H9 (cell line): ENCODE measurements at regions not wholly inside any gene's neighbourhood (a gene's known extent, or its start where the extent isn't known, plus 50 kb on each side); places are given as distances from the start of the nearest gene placed in this dataset.
A peak's percentile ranks its signal among the peaks of the same experiment; 100 is the strongest.

Experiments used
- DNase-seq: peaks from one replicate; pipeline ENCODE4 v3.0.0-alpha.2; 2017
- H2AFZ ChIP-seq: one replicate; pipeline ENCODE4 v1.6.1; 2013; ENCODE audit warnings: mild to moderate bottlenecking, low read length, control low read depth, moderate library complexity
- H2AK5ac ChIP-seq: 2 replicates; pipeline ENCODE4 v1.6.1; 2013; ENCODE audit warnings: low read length, control low read depth, mixed read lengths; ENCODE audit not compliant: insufficient read length
- H2BK120ac ChIP-seq: one replicate; pipeline ENCODE4 v1.6.1; 2013; ENCODE audit warnings: low read depth, mild to moderate bottlenecking, low read length, control low read depth, inconsistent platforms; ENCODE audit not compliant: poor library complexity, severe bottlenecking
- H2BK12ac ChIP-seq: 2 replicates; pipeline ENCODE4 v1.6.1; 2013; ENCODE audit warnings: low read length, control low read depth, mixed read lengths, low read depth; ENCODE audit not compliant: insufficient read length
- H2BK15ac ChIP-seq: 2 replicates; pipeline ENCODE4 v1.6.1; 2013; ENCODE audit warnings: low read depth, low read length, control low read depth
- H2BK20ac ChIP-seq: one replicate; pipeline ENCODE4 v1.6.1; 2013; ENCODE audit warnings: low read depth, mild to moderate bottlenecking, low read length, control low read depth, inconsistent platforms; ENCODE audit not compliant: poor library complexity, severe bottlenecking
- H2BK5ac ChIP-seq: 2 replicates; pipeline ENCODE4 v1.6.1; 2013; ENCODE audit warnings: low read length, control low read depth, mixed read lengths; ENCODE audit not compliant: insufficient read length
- H3K14ac ChIP-seq: 2 replicates; pipeline ENCODE4 v1.6.1; 2013; ENCODE audit warnings: low read length, control low read depth; ENCODE audit not compliant: insufficient read depth
- H3K18ac ChIP-seq: 2 replicates; pipeline ENCODE4 v1.6.1; 2013; ENCODE audit warnings: low read depth, mild to moderate bottlenecking, mixed read lengths, low read length, control low read depth; ENCODE audit not compliant: insufficient read length
- H3K23ac ChIP-seq: 2 replicates; pipeline ENCODE4 v1.6.1; 2013; ENCODE audit warnings: low read length, control low read depth, mixed read lengths, low read depth; ENCODE audit not compliant: insufficient read length
- H3K23me2 ChIP-seq: 2 replicates; pipeline ENCODE4 v1.6.1; 2013; ENCODE audit warnings: low read depth, mild to moderate bottlenecking, mixed read lengths, low read length, control low read depth; ENCODE audit not compliant: insufficient read length, poor library complexity, severe bottlenecking
- H3K27ac ChIP-seq: 2 replicates; pipeline ENCODE4 v1.5.1; 2013; ENCODE audit warnings: low read length, control low read depth, mixed read lengths, low read depth; ENCODE audit not compliant: insufficient read length
- H3K27me3 ChIP-seq: 2 replicates; pipeline ENCODE4 v1.6.1; 2013; ENCODE audit warnings: low read length, control low read depth, inconsistent platforms; ENCODE audit not compliant: insufficient read depth
- H3K4ac ChIP-seq: 2 replicates; pipeline ENCODE4 v1.6.1; 2013; ENCODE audit warnings: low read depth, mild to moderate bottlenecking, control low read depth, inconsistent platforms, low read length, moderate library complexity
- H3K4me1 ChIP-seq: 2 replicates; pipeline ENCODE4 v1.6.1; 2013; ENCODE audit warnings: low read length, control low read depth, inconsistent platforms; ENCODE audit not compliant: insufficient read depth
- H3K4me2 ChIP-seq: 2 replicates; pipeline ENCODE4 v1.6.1; 2013; ENCODE audit warnings: low read length, control low read depth, mixed read lengths; ENCODE audit not compliant: insufficient read length, insufficient read depth
- H3K56ac ChIP-seq: 2 replicates; pipeline ENCODE4 v1.6.1; 2013; ENCODE audit warnings: low read depth, mild to moderate bottlenecking, mixed read lengths, low read length, control low read depth; ENCODE audit not compliant: insufficient read length
- H3K79me1 ChIP-seq: 2 replicates; pipeline ENCODE4 v1.6.1; 2013; ENCODE audit warnings: low read depth, mild to moderate bottlenecking, moderate library complexity, low read length, control low read depth, inconsistent platforms; ENCODE audit not compliant: insufficient read depth, poor library complexity, severe bottlenecking
- H3K79me2 ChIP-seq: 2 replicates; pipeline ENCODE4 v1.6.1; 2013; ENCODE audit warnings: low read length, control low read depth, inconsistent platforms; ENCODE audit not compliant: insufficient read depth
- H3K9ac ChIP-seq: 2 replicates; pipeline ENCODE4 v1.6.1; 2013; ENCODE audit warnings: low read length, control low read depth, mixed read lengths; ENCODE audit not compliant: insufficient read length; ENCODE audit errors: extremely low read depth
- H3K9me3 ChIP-seq: one replicate; pipeline ENCODE4 v1.6.1; 2013; ENCODE audit warnings: low read depth, low read length, inconsistent platforms; ENCODE audit not compliant: control insufficient read depth
- H3T11ph ChIP-seq: one replicate; pipeline ENCODE4 v1.6.1; 2013; ENCODE audit warnings: mild to moderate bottlenecking, low read length, control low read depth, inconsistent platforms
- H4K20me1 ChIP-seq: one replicate; pipeline ENCODE4 v1.6.1; 2013; ENCODE audit not compliant: control insufficient read depth, insufficient read length, insufficient read depth
- H4K5ac ChIP-seq: 2 replicates; pipeline ENCODE4 v1.6.1; 2013; ENCODE audit warnings: low read depth, mild to moderate bottlenecking, mixed read lengths, low read length, control low read depth; ENCODE audit not compliant: insufficient read length
- H4K8ac ChIP-seq: replicated peaks from 2 replicates; pipeline ENCODE4 v1.6.1; 2013; ENCODE audit warnings: low read length, control low read depth, mixed read lengths, low read depth; ENCODE audit not compliant: insufficient read length
- H4K91ac ChIP-seq: 2 replicates; pipeline ENCODE4 v1.6.1; 2013; ENCODE audit warnings: low read depth, mild to moderate bottlenecking, moderate library complexity, mixed read lengths, low read length, control low read depth; ENCODE audit not compliant: insufficient read length
- H3K27ac Mint-ChIP-seq, 3 experiments: 2 replicates in 2 of 3; 3 replicates in 1 of 3; pipeline ENCODE4 v1.8.0; 2020 to 2021; ENCODE audit warnings: mixed read lengths in 3 of 3, mild to moderate bottlenecking in 1 of 3, moderate library complexity in 1 of 3
- H3K27me3 Mint-ChIP-seq: 2 replicates; pipeline ENCODE4 v1.8.0; 2021; ENCODE audit warnings: low read depth, mild to moderate bottlenecking, moderate library complexity, mixed read lengths
- H3K36me3 Mint-ChIP-seq, 3 experiments: 2 replicates in 2 of 3; 3 replicates in 1 of 3; pipeline ENCODE4 v1.8.0; 2020 to 2021; ENCODE audit warnings: low read depth in 3 of 3, mixed read lengths in 3 of 3; ENCODE audit not compliant: insufficient read depth in 1 of 3
- H3K4me1 Mint-ChIP-seq, 2 experiments: 2 replicates each; pipeline ENCODE4 v1.8.0; 2020; ENCODE audit warnings: mixed read lengths in 2 of 2
- H3K4me3 Mint-ChIP-seq, 2 experiments: 2 replicates in 1 of 2; 3 replicates in 1 of 2; pipeline ENCODE4 v1.8.0; 2020 to 2021; ENCODE audit warnings: mild to moderate bottlenecking in 2 of 2, mixed read lengths in 2 of 2, moderate library complexity in 1 of 2
- H3K9me3 Mint-ChIP-seq, 2 experiments: 2 replicates in 1 of 2; 3 replicates in 1 of 2; pipeline ENCODE4 v1.8.0; 2020; ENCODE audit warnings: mild to moderate bottlenecking in 2 of 2, mixed read lengths in 2 of 2, moderate library complexity in 1 of 2
- CTCF ChIP-seq: fragments of 200-600 bp; sonication (generic); conservative IDR thresholded peaks from 3 replicates; pipeline ENCODE4 v1.8.0; 2021; ENCODE audit warnings: antibody characterized with exemption, mild to moderate bottlenecking
- WGBS: extraction: QIAGEN DNeasy Blood & Tissue Kit; methylation state at CpG from one replicate; pipeline ENCODE4 v1.1.7; 2013; ENCODE audit warnings: missing lambda C conversion rate, low lambda C conversion rate, mixed read lengths; ENCODE audit not compliant: insufficient read length; ENCODE audit errors: extremely low coverage; 5-methylcytosine and 5-hydroxymethylcytosine counted together

- Histone ChIP-seq H3K14ac (no peak overlapping the region), H3K4me2 (no peak overlapping the region), H3K23ac (no peak overlapping the region), H2AK5ac (no peak overlapping the region), H3K79me1 (no peaks in the 10 kb centered on the region), H3K79me2 (no peaks in the 10 kb centered on the region), H4K20me1 (no peaks in the 10 kb centered on the region), H4K8ac (no peak overlapping the region), H3K56ac (no peak overlapping the region), H3K18ac (no peak overlapping the region), H2BK120ac (no peak overlapping the region), H2BK15ac (no peak overlapping the region), H3K23me2 (no peaks in the 10 kb centered on the region), H3K27ac (no peak overlapping the region), H2BK20ac (no peak overlapping the region), H2BK5ac (no peak overlapping the region), H3K4me1 (no peaks in the 10 kb centered on the region), H2AFZ (no peak overlapping the region), H3K9ac (no peak overlapping the region), H3K9me3 (no peaks in the 10 kb centered on the region), H2BK12ac (no peak overlapping the region), H3K4ac (no peak overlapping the region), H4K91ac (no peak overlapping the region), H3K27me3 (no peaks in the 10 kb centered on the region), H4K5ac (no peak overlapping the region), H3T11ph (no peak overlapping the region)
- peak; percentile 50 for DNase-seq
- Mint-ChIP-seq H3K4me1 (peaks cover 2 to 3% of the 10 kb centered on the region in 2 experiments; a peak in 2 of 4 replicates), H3K9me3 (peaks cover 2% of the 10 kb centered on the region in 2 experiments; a peak in 3 of 5 replicates), H3K27ac (no peak overlapping the region; a peak in 1 of 7 replicates), H3K4me3 (no peak overlapping the region), H3K36me3 (0 out of 7 replicates have a peak, but pooled peaks cover 0 to 4% (median 0%) of the 10 kb centered on the region in 3 experiments), H3K27me3 (no peaks in the 10 kb centered on the region)
- peak; percentile 50 for TF ChIP-seq CTCF
- no CpG with 5 or more reads among the region's 5 CpGs for WGBS
Measured at GRCh38 chr7:52925332-52925731, 110.1 kb upstream of the POM121L12 start.
